ENCODE measurements at regions not wholly inside any gene's neighbourhood (a gene's known extent, or its start where the extent isn't known, plus 50 kb on each side); places are given as distances from the start of the nearest gene placed in this dataset.

- H3K4me2 ChIP-seq (ENCODE audit: low read depth, low read length): no peak overlapping the region
- H4K20me1 ChIP-seq (ENCODE audit: insufficient read depth, low read length): no peaks in the 10 kb centered on the region
- DNase-seq (no peak), ATAC-seq (ENCODE audit: low read depth) (no peak)
- no peak overlapping the region for H2BK120ac ChIP-seq (ENCODE audit: low read depth, low read length)
- H2BK20ac ChIP-seq (ENCODE audit: low read depth, low read length): no peak overlapping the region
- no TSS peak for BruUV-seq (replicated peaks)
- H3K27ac ChIP-seq (ENCODE audit: insufficient read depth, low read length): no peak overlapping the region
- H2AK9ac ChIP-seq (replicated peaks; ENCODE audit: low read depth, low read length, poor library complexity): no peak overlapping the region
- H3K9ac ChIP-seq (ENCODE audit: low read depth, low read length): no peak overlapping the region
- peaks cover 8% of the 10 kb centered on the region; the same call in 1 of the 2 replicates for H3K9me1 ChIP-seq (ENCODE audit: insufficient read depth, low read length)
- H3K79me1 ChIP-seq (ENCODE audit: low read depth in 1 of 2, low read length in 2 of 2): peaks cover 8 to 9% of the 10 kb centered on the region in 2 experiments; a peak in 2 of 4 replicates
- WGBS, 2 experiments (ENCODE audit: extremely low coverage in 2 of 2, insufficient read length in 1 of 2): 100% methylated on average over 1 of the region's 2 CpGs; no CpG with 5 or more reads in 1 of the 2 experiments
- no peak overlapping the region for H3K23ac ChIP-seq (ENCODE audit: low read depth, low read length)
- H3K56ac ChIP-seq (ENCODE audit: extremely low read depth, insufficient read depth, low read length): no peak overlapping the region
- peaks cover 7% of the 10 kb centered on the region; the same call in 1 of the 2 replicates for H3K36me3 ChIP-seq (ENCODE audit: control insufficient read depth, insufficient read depth, low read length)
- no peaks in the 10 kb centered on the region for H3K27me3 ChIP-seq (ENCODE audit: control insufficient read depth, insufficient read depth, low read length)
- no peak overlapping the region for H2AFZ ChIP-seq (replicated peaks; ENCODE audit: low read length, poor library complexity)
- H2AK5ac ChIP-seq (ENCODE audit: low read depth, low read length): no peak overlapping the region
- TF ChIP-seq MXI1 (IDR thresholded peaks at IDR 0.05; ENCODE audit: borderline replicate concordance, low read depth, low read length): no peak
- TF ChIP-seq CEBPB (IDR thresholded peaks at IDR 0.05; ENCODE audit: low read depth, low read length): no peak
- no peak for TF ChIP-seq CHD1 (IDR thresholded peaks at IDR 0.05; ENCODE audit: low read depth, low read length)
- no peak for TF ChIP-seq RCOR1 (IDR thresholded peaks at IDR 0.05; ENCODE audit: insufficient replicate concordance, low read length)
- TF ChIP-seq POLR2A (IDR thresholded peaks at IDR 0.05; ENCODE audit: low read depth, low read length): no peak
- no peak for TF ChIP-seq SMC3 (IDR thresholded peaks at IDR 0.05; ENCODE audit: low read depth, low read length)
- no peak for TF ChIP-seq ELK1 (IDR thresholded peaks at IDR 0.05; ENCODE audit: borderline replicate concordance, low read depth, low read length)
- no peak overlapping the region for H4K91ac ChIP-seq (ENCODE audit: insufficient read depth, low read depth, low read length)
- no peak overlapping the region for H4K8ac ChIP-seq (ENCODE audit: low read depth in 2 of 2, low read length in 2 of 2)
- ChIA-PET POLR2A (ENCODE audit: unreplicated experiment) (no interaction called here), CTCF (interaction anchor here (0.5 kb wide), 1 partner anchor 727 kb away, joined by 3 read pairs; no protein-coding TSS in a partner anchor)
- in situ Hi-C loops (cut with MboI; ENCODE audit: low sequenced_read_pairs) (no loop called here), intact Hi-C loops (cut with micrococcal nuclease) (no loop called here), dilution Hi-C loops (cut with HindIII; ENCODE audit: low sequenced_read_pairs, unreplicated experiment) (no loop called here)
- no peaks in the 10 kb centered on the region for H3K9me3 ChIP-seq (ENCODE audit: control insufficient read depth, insufficient read depth, low read length)
- peaks cover 9% of the 10 kb centered on the region for H3K4me1 ChIP-seq (ENCODE audit: control insufficient read depth, insufficient read depth, low read length)
- H3K14ac ChIP-seq (replicated peaks; ENCODE audit: low read depth, low read length): no peak overlapping the region
- H2BK5ac ChIP-seq (ENCODE audit: low read depth, low read length, poor library complexity, severe bottlenecking): no peak overlapping the region
- H3K4ac ChIP-seq (ENCODE audit: low read depth, low read length): no peak overlapping the region
- H4K5ac ChIP-seq (ENCODE audit: low read depth, low read length): no peak overlapping the region
- H2BK15ac ChIP-seq (ENCODE audit: low read depth, low read length): no peak overlapping the region
- no peak overlapping the region for H3K4me3 ChIP-seq (ENCODE audit: insufficient read depth, low read depth, low read length)
- H3K18ac ChIP-seq (ENCODE audit: low read depth, low read length): no peak overlapping the region
Observed at GRCh38 chr3:11696054-11696453, 52.3 kb upstream of the VGLL4 start.

Data from IMR-90 (cell line).